HL-60 (cell line): ENCODE measurements at regions not wholly inside any gene's neighbourhood (a gene's known extent, or its start where the extent isn't known, plus 50 kb on each side); places are given as distances from the start of the nearest gene placed in this dataset.

ENCODE experiments used
- DNase-seq, 2 experiments: peaks; one replicate each; pipeline ENCODE4 v3.0.0-alpha.2; 2010 to 2020; ENCODE audit warnings: low read depth in 1 of 2, low spot score in 1 of 2
- H3K27ac ChIP-seq: fragments of 250-450 bp; sonication (Bioruptor Pico); replicated peaks from 2 replicates; pipeline ENCODE4 v1.5.1; 2020; ENCODE audit warnings: mild to moderate bottlenecking, moderate library complexity
- H3K27me3 ChIP-seq: fragments of 250-450 bp; sonication (Bioruptor Pico); 2 replicates; pipeline ENCODE4 v1.5.1; 2021; ENCODE audit warnings: mild to moderate bottlenecking, moderate library complexity; ENCODE audit not compliant: insufficient read depth, poor library complexity, severe bottlenecking
- H3K4me3 ChIP-seq: replicated peaks from 2 replicates; pipeline ENCODE4 v1.5.1; 2011; ENCODE audit warnings: mild to moderate bottlenecking, control low read depth, low read length; ENCODE audit not compliant: insufficient read depth
- CTCF ChIP-seq: IDR thresholded peaks from one replicate; pipeline ENCODE4 v1.5.1; 2011; ENCODE audit warnings: low read length, control low read depth, inconsistent platforms; ENCODE audit not compliant: insufficient read depth
- GABPA ChIP-seq: IDR thresholded peaks from 2 replicates; pipeline ENCODE4 v1.6.1; 2012; ENCODE audit warnings: low read depth
- POLR2AphosphoS5 ChIP-seq: IDR thresholded peaks from 2 replicates; pipeline ENCODE4 v1.6.1; 2012; ENCODE audit warnings: low read depth
- REST ChIP-seq: IDR thresholded peaks from 2 replicates; pipeline ENCODE4 v1.6.1; 2012; ENCODE audit warnings: low read depth; ENCODE audit not compliant: insufficient replicate concordance
- SPI1 ChIP-seq: IDR thresholded peaks from 2 replicates; pipeline ENCODE4 v1.6.1; 2012; ENCODE audit warnings: low read depth, mild to moderate bottlenecking, borderline replicate concordance

- H3K4me3 ChIP-seq, result no peak overlapping the region
- H3K27me3 ChIP-seq, result no peaks in the 10 kb centered on the region
- no peak for TF ChIP-seq CTCF
- no peak for TF ChIP-seq SPI1
- TF ChIP-seq POLR2AphosphoS5, result no peak
- no peak for TF ChIP-seq GABPA
- TF ChIP-seq REST, result no peak
- no peak overlapping the region for H3K27ac ChIP-seq
- DNase-seq, result no peak
These were observed 424.9 kb downstream of the SOX9 start for GRCh38 chr17:72545766-72546165.

- Histone ChIP-seq H3K27me3 (no peaks in the 10 kb centered on the region), H3K4me3 (no peak overlapping the region), H3K27ac (no peak overlapping the region)
- DNase-seq, result no peak
- TF ChIP-seq POLR2AphosphoS5 (no peak), REST (no peak), SPI1 (no peak)
These were observed 432.4 kb downstream of the SOX9 start for GRCh38 chr17:72553051-72553755.

- no peak for DNase-seq
- no peak overlapping the region for H3K27ac ChIP-seq
- no peak for TF ChIP-seq SPI1
- TF ChIP-seq REST, result no peak
- TF ChIP-seq POLR2AphosphoS5, result no peak
- TF ChIP-seq GABPA, result no peak
- no peak for TF ChIP-seq CTCF
- H3K27me3 ChIP-seq, result no peaks in the 10 kb centered on the region
- H3K4me3 ChIP-seq, result no peak overlapping the region
These were observed 433.7 kb downstream of the SOX9 start for GRCh38 chr17:72554508-72554907.
